HepG2 (cell line): ENCODE measurements at regions not wholly inside any gene's neighbourhood (a gene's known extent, or its start where the extent isn't known, plus 50 kb on each side); places are given as distances from the start of the nearest gene placed in this dataset.
A peak's percentile ranks its signal among the peaks of the same experiment; 100 is the strongest.

Experiments
- ATAC-seq: fragments of 200-7000 bp; cut with Tn5 transposase; 3 replicates; pipeline ENCODE4 v1.9.1; 2020; ENCODE audit warnings: mild to moderate bottlenecking, moderate library complexity
- BruUV-seq: library from RNA; stranded (reverse); fragments of 400-500 nt; replicated peaks from 2 replicates; lab custom pipeline; 2021; lab: Mats Ljungman, UMichigan
- CTCF ChIA-PET: fragments of 300-600 bp; formaldehyde crosslinking; extraction: SDS; loops from one replicate; lab custom pipeline; 2021; ENCODE audit warnings: low total read pairs, inconsistent platforms, low intra/inter-chr PET ratio; lab: Yijun Ruan, JAX
- POLR2A ChIA-PET: fragments of 350-600 bp; sonication (Branson Sonifier 250); formaldehyde crosslinking; loops from one replicate; lab custom pipeline; 2020; ENCODE audit warnings: antibody characterized with exemption, inconsistent platforms; lab: Yijun Ruan, JAX
- DNase-seq: peaks from one replicate; pipeline ENCODE4 v3.0.0-alpha.2; 2015; ENCODE audit warnings: low spot score
- FAIRE-seq: peaks from 3 replicates; lab custom pipeline; 2011; peaks lifted over from hg19 to GRCh38; lab: Jason Lieb, UNC
- H2AFZ ChIP-seq: one replicate; pipeline ENCODE4 v1.6.1; 2011; ENCODE audit warnings: low read length, inconsistent platforms
- H3K27ac ChIP-seq: fragments of 300-600 bp; 3 replicates; pipeline ENCODE4 v1.8.0; 2011; ENCODE audit warnings: mixed run types, mild to moderate bottlenecking, mixed read lengths, low read length, inconsistent platforms; ENCODE audit not compliant: insufficient read depth; ENCODE audit errors: extremely low read length
- H3K27me3 ChIP-seq, 2 experiments: fragments of 200-600 bp in 1 of 2; 2 replicates in 1 of 2; 3 replicates in 1 of 2; pipeline versions ENCODE4 v1.6.0 to v1.8.0; 2011; ENCODE audit warnings: low read length in 2 of 2, mild to moderate bottlenecking in 2 of 2, moderate library complexity in 2 of 2, inconsistent platforms in 1 of 2; ENCODE audit not compliant: insufficient read depth in 2 of 2, control insufficient read depth in 1 of 2
- H3K36me3 ChIP-seq, 2 experiments: fragments of 200-600 bp in 1 of 2; replicated peaks in 1 of 2; 2 replicates in 1 of 2; 3 replicates in 1 of 2; pipeline versions ENCODE4 v1.5.1 to v1.8.0; 2011; ENCODE audit warnings: low read length in 2 of 2, inconsistent platforms in 1 of 2; ENCODE audit not compliant: insufficient read depth in 2 of 2, control insufficient read depth in 1 of 2
- H3K4me1 ChIP-seq: 2 replicates; pipeline ENCODE4 v1.5.1; 2012; ENCODE audit warnings: low read length, inconsistent platforms; ENCODE audit not compliant: insufficient read depth
- H3K4me2 ChIP-seq: 2 replicates; pipeline ENCODE4 v1.6.0; 2011; ENCODE audit warnings: low read depth, low read length, inconsistent platforms
- H3K4me3 ChIP-seq, 3 experiments: fragments of 200-600 bp in 1 of 3; sonication (generic), shearing (Covaris generic) in 1 of 3; replicated peaks in 1 of 3; 2 replicates each; pipeline ENCODE4 v1.5.1; 2011 to 2016; ENCODE audit warnings: low read length in 3 of 3, inconsistent platforms in 2 of 3, low read depth in 2 of 3, mild to moderate bottlenecking in 2 of 3, control low read depth in 1 of 3, mixed read lengths in 1 of 3; ENCODE audit not compliant: insufficient read depth in 1 of 3
- H3K79me2 ChIP-seq: one replicate; pipeline ENCODE4 v1.6.1; 2011; ENCODE audit warnings: low read length, inconsistent platforms; ENCODE audit not compliant: insufficient read depth
- H3K9ac ChIP-seq: 2 replicates; pipeline ENCODE4 v1.6.0; 2011; ENCODE audit warnings: mild to moderate bottlenecking, low read depth, low read length, inconsistent platforms; ENCODE audit not compliant: insufficient read depth
- H3K9me3 ChIP-seq: 2 replicates; pipeline ENCODE4 v1.5.1; 2012; ENCODE audit warnings: mild to moderate bottlenecking, low read length
- H4K20me1 ChIP-seq: 2 replicates; pipeline ENCODE4 v1.6.0; 2011; ENCODE audit warnings: inconsistent platforms, mild to moderate bottlenecking, low read length, moderate library complexity; ENCODE audit not compliant: insufficient read depth
- CREB3 ChIP-seq: sonication (generic); formaldehyde crosslinking; IDR thresholded peaks from 2 replicates; pipeline ENCODE4 v1.5.0; 2020; ENCODE audit warnings: missing genetic modification reagents
- FOXJ3 ChIP-seq: sonication (generic); formaldehyde crosslinking; IDR thresholded peaks from 2 replicates; pipeline ENCODE4 v1.4.0; 2020; ENCODE audit warnings: missing genetic modification reagents, mild to moderate bottlenecking, borderline replicate concordance
- HNRNPH1 ChIP-seq: fragments of 200-400 bp; formaldehyde crosslinking; optimal IDR thresholded peaks from 2 replicates; pipeline ENCODE3; 2017; ENCODE audit warnings: mild to moderate bottlenecking, low read depth, low read length
- MTA1 ChIP-seq: sonication (generic); formaldehyde crosslinking; IDR thresholded peaks from 2 replicates; pipeline ENCODE4 v1.4.0; 2020; ENCODE audit warnings: missing genetic modification reagents, mild to moderate bottlenecking, borderline replicate concordance
- SAP130 ChIP-seq: IDR thresholded peaks from 2 replicates; pipeline ENCODE4 v1.6.1; 2016; ENCODE audit warnings: low read depth
- ZNF546 ChIP-seq: sonication (generic); formaldehyde crosslinking; conservative IDR thresholded peaks from 2 replicates; pipeline ENCODE4 v1.8.1; 2023; ENCODE audit warnings: mild to moderate bottlenecking, missing genetic modification reagents
- WGBS: methylation state at CpG from one replicate; pipeline ENCODE4 v1.1.6; 2017; ENCODE audit warnings: low lambda C conversion rate; 5-methylcytosine and 5-hydroxymethylcytosine counted together
- in situ Hi-C: cut with HindIII; loops from 2 replicates; pipeline ENCODE4 v1.10.0; 2017; ENCODE audit warnings: low pct_unique_long_range_greater_than_20kb; ENCODE audit not compliant: extremely low pct_ligation_motif_present
- intact Hi-C: fragments of 100-400 bp; cut with micrococcal nuclease; formaldehyde crosslinking; loops from one replicate; pipeline ENCODE4 v1.10.0; 2022; ENCODE audit not compliant: unreplicated experiment

DNA sequence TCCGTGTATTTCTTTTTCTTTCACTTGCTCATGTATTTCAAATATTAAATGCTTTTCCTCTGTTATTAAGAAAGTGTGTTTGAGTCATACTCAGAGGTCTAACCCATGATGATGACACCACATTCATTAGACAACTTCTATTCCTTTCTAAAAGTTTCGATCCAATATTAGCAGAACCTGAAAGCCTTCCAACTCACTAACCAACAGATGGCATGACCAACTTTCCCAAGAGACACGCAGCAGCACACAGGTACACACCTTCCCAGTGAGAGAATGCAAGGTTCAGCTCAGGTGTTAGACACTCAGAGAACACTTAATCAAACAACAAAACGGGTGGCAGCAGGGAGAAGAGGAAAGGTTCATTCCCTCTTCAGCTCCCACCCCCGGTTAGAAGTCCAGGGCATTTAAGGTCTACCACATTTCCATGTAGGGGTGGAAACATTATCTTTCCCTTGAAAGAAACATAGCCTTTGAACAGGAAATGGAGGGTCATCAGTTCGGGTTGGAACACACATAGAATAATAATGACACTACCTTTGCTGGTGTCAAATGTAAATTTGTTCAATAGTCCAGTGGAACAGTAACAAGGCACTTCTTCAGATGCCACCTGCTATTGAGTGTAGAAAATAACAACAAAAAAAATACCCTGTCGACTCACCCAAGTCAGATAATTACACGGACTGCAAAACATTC lies 404.2 kb downstream of the COG6 start (continued):
- TF ChIP-seq FOXJ3 (CRISPR knock-in tag) (peak; percentile 27; the same call in 1 of the 2 replicates), SAP130 (CRISPR knock-in tag) (peak; percentile 43), CREB3 (CRISPR knock-in tag) (no peak), MTA1 (no peak)

- in situ Hi-C loops (no loop called here), intact Hi-C loops (loop anchor here (5.0 kb wide), 1 partner anchor 118 kb away; no protein-coding TSS in a partner anchor)
- DNase-seq (no peak), ATAC-seq (0 out of 3 replicates have a peak, but pooled peaks have one; percentile 12), FAIRE-seq (no peak)
- H3K9me3 ChIP-seq = no peaks in the 10 kb centered on the region
- no peaks in the 10 kb centered on the region; a peak in 1 of 5 replicates for H3K27me3 ChIP-seq
- H3K9ac ChIP-seq = no peak overlapping the region
- peaks cover 68% of the 10 kb centered on the region for H3K4me1 ChIP-seq
- no peaks in the 10 kb centered on the region for H3K36me3 ChIP-seq
- peak overlapping the region; percentile 44; the same call in 1 of the 2 replicates for H3K4me2 ChIP-seq
- 31% methylated on average over 2 of the region's 4 CpGs for WGBS
- H2AFZ ChIP-seq = no peak overlapping the region
- peak overlapping the region; percentile 3 for H3K27ac ChIP-seq
- H4K20me1 ChIP-seq = no peaks in the 10 kb centered on the region
- H3K4me3 ChIP-seq = no peak overlapping the region
- ChIA-PET CTCF (no interaction called here), POLR2A (no interaction called here)
- 0 out of 2 replicates have a peak, but pooled peaks have one; percentile 41 for TF ChIP-seq ZNF546 (CRISPR knock-in tag)
- no peak for TF ChIP-seq HNRNPH1
- H3K79me2 ChIP-seq = no peaks in the 10 kb centered on the region
- no TSS peak for BruUV-seq
Measured at GRCh38 chr13:40060296-40061007, 405.0 kb downstream of the COG6 start.
